ENCODE measurements at regions not wholly inside any gene's neighbourhood (a gene's known extent, or its start where the extent isn't known, plus 50 kb on each side); places are given as distances from the start of the nearest gene placed in this dataset.
"Not testable (repeated sequence)": the region's sequence is repeated elsewhere in the genome, so short reads cannot be mapped to it uniquely, and the experiment has no call there.

- DNase-seq = no peak
Observed at GRCh38 chr4:59759082-59759825, 1440.9 kb upstream of the ADGRL3 start.

- DNase-seq = no peak
Observed at GRCh38 chr4:59762344-59762743, 1437.8 kb upstream of the ADGRL3 start.

GRCh38 chr4:59770601-59771264 lies 1429.4 kb upstream of the ADGRL3 start:
- DNase-seq = no peak

GRCh38 chr4:59772641-59773139 lies 1427.4 kb upstream of the ADGRL3 start:
- no peak for DNase-seq

- not testable (repeated sequence) for DNase-seq
Observed at GRCh38 chr4:59780271-59780670, 1419.9 kb upstream of the ADGRL3 start.

GRCh38 chr4:59805176-59805575 lies 1395.0 kb upstream of the ADGRL3 start:
- DNase-seq = no peak

GRCh38 chr4:59814402-59815010 lies 1385.6 kb upstream of the ADGRL3 start:
- no peak for DNase-seq

GRCh38 chr4:59818656-59819055 lies 1381.5 kb upstream of the ADGRL3 start:
- no peak for DNase-seq

GRCh38 chr4:59823311-59823710 lies 1376.8 kb upstream of the ADGRL3 start:
- no peak for DNase-seq

GRCh38 chr4:59825104-59825503 lies 1375.0 kb upstream of the ADGRL3 start:
- no peak for DNase-seq

- DNase-seq = no peak
Observed at GRCh38 chr4:59831746-59832145, 1368.4 kb upstream of the ADGRL3 start.

- DNase-seq = no peak
Observed at GRCh38 chr4:59834943-59835342, 1365.2 kb upstream of the ADGRL3 start.

- no peak for DNase-seq
Observed at GRCh38 chr4:59837751-59838150, 1362.4 kb upstream of the ADGRL3 start.

- no peak for DNase-seq
Observed at GRCh38 chr4:59838236-59838635, 1361.9 kb upstream of the ADGRL3 start.

- no peak for DNase-seq
Observed at GRCh38 chr4:59841698-59842097, 1358.4 kb upstream of the ADGRL3 start.

GRCh38 chr4:59848457-59848856 lies 1351.7 kb upstream of the ADGRL3 start:
- DNase-seq = no peak

GRCh38 chr4:59855630-59856352 lies 1344.3 kb upstream of the ADGRL3 start:
- no peak for DNase-seq

GRCh38 chr4:59869056-59869455 lies 1331.1 kb upstream of the ADGRL3 start:
- DNase-seq = no peak

GRCh38 chr4:59869559-59869958 lies 1330.6 kb upstream of the ADGRL3 start:
- no peak for DNase-seq

GRCh38 chr4:59881632-59882031 lies 1318.5 kb upstream of the ADGRL3 start:
- no peak for DNase-seq

- no peak for DNase-seq
Observed at GRCh38 chr4:59904331-59904730, 1295.8 kb upstream of the ADGRL3 start.

- DNase-seq = no peak
Observed at GRCh38 chr4:59920416-59920815, 1279.7 kb upstream of the ADGRL3 start.

GRCh38 chr4:59925290-59925689 lies 1274.8 kb upstream of the ADGRL3 start:
- no peak for DNase-seq

Measured in SW 1271 (cell line).